ENCODE measurements at regions not wholly inside any gene's neighbourhood (a gene's known extent, or its start where the extent isn't known, plus 50 kb on each side); places are given as distances from the start of the nearest gene placed in this dataset.
"Not testable (repeated sequence)": the region's sequence is repeated elsewhere in the genome, so short reads cannot be mapped to it uniquely, and the experiment has no call there.

DNA sequence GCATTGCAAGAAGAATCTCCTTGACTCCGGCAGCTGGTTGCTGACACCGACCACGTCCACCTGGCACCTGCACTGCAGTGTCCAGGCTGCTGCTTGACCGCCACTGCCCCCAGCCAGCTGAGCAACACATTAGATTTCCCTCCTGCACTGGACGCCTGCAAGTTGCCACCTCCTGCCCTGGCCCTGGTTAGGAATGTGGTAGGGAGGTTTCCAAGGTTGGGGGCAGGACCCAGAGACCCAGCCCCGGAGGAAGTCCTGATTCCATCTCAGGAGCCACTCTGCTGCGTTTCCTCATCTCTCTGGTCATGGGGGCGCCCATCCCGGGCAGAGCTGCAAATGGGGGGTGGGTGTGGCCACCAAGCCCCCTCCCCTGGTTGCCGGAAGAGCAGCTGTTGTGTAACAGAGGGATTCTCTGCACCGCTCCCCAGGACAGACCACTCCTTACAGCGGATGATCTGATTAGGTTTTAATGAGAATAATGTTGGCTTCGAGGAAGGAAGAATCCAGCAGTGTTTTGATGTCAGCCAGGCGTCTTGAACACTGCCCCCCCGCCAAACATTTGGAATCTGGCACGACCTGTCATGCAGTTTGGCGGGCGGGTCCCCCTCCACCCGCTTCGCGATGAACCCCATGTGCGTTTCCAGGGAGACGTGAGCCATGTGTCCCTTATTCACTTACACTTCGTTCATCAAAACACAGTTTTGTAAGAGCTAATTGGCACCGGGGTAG lies 205.1 kb downstream of the NPIPB11 start:
- DNase-seq (ENCODE audit: low spot score), result peak; percentile 53

DNA sequence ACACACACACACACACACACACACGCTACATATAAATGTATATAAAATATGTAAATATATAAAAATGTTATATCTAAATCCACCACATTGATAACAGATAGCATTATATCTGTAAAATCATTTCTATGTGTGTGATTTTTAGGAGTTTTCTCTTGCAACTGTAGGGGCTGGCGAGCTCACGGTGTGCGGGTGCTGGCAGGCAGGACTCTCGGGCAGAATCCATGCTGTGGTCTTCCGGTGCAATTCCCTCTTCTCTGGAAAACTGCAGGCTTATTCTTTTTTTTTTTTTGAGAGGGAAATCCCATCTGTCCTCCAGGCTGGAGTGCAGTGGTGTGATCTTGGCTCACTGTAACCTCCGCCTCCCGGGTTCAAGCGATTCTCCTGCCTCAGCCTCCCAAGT lies 205.8 kb downstream of the NPIPB11 start:
- not testable (repeated sequence) for DNase-seq (ENCODE audit: low spot score)

DNA sequence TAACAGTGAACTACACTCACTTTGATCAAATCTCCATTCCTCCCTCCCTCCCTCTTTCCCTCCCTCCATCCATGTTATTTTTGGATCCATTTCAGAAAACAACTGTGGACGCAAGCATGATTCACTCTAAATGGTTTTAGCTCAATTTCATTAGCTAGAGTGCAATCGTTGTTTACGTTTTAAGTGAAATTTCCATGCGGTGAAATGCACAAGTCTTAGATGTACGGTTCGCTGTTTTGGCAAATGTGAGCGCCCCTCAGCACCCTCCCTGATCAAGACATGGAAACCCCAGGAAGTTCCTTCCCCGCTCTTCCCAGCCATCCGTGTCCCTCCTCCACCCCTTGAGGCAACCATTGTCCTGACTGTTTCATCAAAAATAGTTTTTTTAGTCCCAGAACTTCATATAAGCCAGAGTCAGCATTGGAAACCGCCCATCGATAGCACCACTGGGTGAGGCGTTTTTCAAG lies 206.3 kb downstream of the NPIPB11 start:
- DNase-seq (ENCODE audit: low spot score), result not testable (repeated sequence)

DNA sequence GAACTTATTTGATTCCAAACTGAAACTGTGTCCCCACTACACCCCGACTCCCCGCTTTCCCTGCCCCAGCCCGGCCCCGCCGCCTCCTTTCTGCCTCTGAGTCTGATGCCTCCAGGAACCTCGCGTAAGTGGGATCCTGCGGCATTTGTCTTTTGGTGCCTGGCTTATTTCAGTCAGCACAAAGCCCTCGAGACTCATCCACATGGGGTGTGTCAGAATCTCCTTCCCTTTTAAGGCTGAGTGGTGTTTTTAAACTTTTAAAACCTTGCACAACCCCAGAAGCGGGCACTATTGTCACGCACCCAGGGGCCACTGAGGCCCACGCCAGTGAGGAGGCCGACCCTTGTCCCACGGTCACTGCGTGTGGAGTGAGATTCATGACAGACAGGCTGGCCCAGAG lies 206.9 kb downstream of the NPIPB11 start:
- DNase-seq (ENCODE audit: low spot score), result not testable (repeated sequence)

DNA sequence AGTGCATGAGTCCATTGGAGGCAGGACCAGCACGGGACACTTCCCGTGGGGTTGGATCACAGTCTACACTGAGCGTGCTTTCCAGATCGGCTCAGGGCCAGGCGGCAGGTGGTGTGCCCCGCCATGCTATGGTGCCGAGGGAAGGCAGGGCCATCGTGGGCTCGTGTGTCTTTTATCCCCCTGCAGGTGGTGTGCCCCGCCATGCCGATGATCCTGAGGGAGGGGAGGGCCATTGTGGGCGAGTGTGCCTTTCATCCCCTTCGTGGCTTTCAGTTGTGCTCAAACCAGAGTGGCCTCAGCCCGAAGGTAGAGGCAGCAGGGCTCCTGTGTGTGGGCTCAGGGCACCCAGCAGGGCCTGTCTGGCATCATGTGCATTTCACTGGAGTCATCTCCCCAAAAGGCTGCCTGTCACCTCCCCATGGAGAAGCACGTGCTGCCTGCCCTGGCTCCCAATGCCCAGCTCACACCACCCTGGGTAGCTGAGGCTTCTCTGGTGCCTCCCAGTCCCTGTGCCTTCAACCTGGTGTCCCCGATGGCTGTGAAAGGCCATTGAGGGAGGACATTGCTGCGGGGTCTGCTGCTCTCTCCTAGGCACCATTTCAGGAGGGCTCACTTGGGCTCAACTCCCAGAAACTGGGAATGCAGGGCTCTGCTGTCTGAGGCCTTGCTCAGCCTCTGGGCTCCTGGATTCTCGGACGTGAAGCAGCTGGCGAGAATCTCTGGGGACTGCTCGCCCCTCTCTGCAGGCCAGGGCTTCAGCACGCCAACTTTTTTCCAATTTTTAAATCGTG lies 207.6 kb downstream of the NPIPB11 start:
- peak; percentile 41 for DNase-seq (ENCODE audit: low spot score)

DNA sequence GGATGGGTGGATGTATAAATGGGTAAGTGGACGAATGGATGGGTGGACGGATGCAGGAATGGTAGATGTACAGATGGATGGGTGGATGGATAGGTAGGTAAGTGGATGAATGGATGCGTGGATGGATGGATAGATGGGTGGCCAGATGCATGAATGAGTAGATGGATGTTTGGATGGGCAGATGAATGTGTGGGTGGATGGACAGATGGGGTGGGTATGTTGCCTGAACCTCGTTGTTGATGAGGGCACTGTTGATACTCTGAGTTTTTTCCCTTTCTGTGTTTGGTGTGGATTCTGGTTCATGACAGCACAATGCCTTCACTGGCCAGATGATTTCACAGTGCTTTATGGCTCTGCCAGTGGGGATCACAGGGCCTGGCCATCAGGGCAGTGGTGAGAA lies 208.3 kb downstream of the NPIPB11 start:
- DNase-seq (ENCODE audit: low spot score), result peak; percentile 19

DNA sequence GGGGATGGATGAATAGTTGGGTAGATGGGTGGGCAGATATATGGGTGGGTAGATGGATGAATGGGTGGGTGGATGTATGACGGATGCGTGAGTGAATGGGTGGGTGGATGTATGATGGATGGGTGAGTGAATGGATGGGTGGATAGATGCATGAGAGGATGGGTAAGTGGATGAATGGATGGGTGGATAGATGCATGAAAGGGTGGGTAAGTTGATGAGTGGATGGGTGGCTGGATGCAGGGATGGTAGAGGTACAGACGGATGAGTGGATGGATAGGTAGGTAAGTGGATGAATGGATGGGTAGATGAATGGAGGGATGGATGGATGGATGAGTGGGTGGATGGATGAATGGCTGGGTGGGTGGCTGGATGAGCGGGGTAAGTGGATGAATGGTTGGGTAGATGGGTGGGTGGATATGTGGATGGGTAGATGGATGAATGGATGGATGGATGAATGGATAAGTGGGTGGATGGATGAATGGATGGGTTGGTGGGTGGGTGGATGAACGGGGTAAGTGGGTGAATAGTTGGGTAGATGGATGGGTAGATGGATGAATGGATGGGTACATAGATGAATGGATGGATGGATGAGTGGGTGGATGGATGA lies 208.9 kb downstream of the NPIPB11 start:
- peak; percentile 19 for DNase-seq (ENCODE audit: low spot score)

DNA sequence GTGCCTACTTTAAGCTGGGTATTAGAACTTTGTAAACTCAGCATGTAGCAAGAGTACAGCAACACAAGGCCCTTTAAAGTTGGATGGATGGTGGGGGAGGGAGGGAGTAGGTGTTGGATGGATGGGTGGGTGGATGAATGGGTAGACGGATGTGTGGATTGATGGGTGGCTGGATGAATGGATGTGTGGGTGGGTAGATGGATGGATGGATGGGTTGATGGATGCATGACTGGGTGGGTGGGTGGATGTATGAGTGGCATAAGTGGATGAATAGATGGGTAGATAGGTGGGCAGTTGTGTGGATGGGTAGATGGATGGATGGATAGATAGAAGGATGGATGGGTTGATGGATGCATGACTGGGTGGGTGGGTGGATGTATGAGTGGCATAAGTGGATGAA lies 209.8 kb downstream of the NPIPB11 start:
- DNase-seq (ENCODE audit: low spot score), result peak; percentile 13

DNA sequence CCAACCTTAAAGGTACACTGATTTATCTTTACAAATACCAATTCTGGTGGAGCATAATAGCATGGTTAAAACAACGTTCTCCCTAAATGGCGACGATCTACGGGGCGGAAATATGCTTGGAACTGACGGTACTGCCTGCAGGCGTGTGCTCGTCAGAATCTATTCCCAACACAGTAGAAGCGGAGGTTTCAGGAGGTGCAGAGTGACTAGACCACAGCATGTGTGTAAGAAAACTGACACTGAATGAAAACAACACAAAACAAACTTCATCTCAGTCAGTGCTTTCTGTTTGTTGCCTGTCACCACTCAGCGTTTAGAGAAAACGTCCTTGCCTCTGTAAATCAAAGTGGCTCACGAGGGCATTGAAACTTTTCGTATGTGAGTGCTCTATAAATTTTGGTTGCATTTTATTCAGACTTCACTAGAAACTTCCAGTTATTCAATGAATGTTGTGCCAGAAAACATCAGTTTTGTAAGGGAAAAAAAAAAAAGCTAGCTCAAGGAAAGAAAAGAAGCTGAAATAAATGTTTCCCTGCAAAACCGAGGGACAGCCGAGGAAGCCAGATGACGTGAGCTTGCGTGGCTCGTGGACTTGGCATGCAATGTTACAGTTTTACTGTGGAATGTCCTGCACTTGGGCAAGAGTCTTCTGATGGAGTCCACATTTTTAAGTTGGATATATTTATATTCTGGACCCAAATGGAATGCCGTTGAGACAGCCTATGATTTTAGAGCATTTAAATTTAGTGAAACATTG lies 210.4 kb downstream of the LAT start:
- peak; percentile 41 for DNase-seq (ENCODE audit: low spot score)

DNA sequence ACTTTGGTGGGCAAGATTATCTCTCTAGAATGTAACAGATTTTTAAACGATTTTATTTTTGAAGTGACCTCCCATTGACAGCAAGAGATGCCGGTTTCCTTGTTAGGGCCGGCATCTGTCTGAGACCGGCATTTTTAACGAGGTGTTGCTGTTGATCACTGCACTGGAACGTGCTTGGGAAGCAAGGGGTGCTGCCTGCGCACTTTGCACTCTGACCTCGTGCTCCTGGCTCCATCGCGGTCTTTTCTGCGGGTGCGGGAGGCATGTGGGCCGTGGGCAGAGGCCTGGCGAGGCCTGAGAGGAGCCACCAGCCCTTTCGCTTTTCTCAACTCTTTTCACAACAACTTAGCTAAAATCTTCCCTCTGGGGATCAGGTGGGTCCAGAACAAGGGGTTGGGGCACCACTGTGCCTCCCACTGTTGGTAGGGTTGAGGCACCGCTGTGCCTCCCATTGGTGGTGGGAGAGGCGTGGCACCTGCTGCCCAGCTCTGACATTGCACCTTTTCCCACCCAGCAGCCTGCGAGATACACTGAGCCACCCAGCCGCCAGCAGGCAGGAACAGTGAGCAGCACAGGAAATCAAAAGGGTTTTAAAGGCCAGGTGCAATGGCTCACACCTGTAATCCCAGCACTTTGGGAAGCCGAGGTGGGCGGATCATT lies 209.5 kb downstream of the LAT start:
- DNase-seq (ENCODE audit: low spot score), result peak; percentile 20

DNA sequence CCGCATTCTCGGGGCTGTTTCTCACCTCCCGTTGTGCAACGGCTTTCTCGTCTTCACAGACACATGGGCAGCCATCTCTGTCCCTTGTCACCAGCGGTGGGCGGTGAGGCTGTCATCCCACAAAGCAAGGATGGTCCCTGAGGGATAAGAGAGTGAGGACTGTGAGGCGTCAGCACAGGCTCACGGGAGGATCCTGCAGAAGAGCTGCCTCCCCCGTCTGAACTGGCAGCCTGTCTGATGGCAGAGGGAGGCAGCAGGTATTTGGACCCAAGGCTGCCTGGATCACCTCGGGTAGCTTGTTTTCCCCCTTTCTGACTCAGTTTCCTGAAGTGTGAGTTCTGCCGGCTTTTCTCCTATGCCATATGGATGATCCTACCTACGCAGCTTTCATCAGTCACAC lies 208.8 kb downstream of the LAT start:
- peak; percentile 36 for DNase-seq (ENCODE audit: low spot score)

DNA sequence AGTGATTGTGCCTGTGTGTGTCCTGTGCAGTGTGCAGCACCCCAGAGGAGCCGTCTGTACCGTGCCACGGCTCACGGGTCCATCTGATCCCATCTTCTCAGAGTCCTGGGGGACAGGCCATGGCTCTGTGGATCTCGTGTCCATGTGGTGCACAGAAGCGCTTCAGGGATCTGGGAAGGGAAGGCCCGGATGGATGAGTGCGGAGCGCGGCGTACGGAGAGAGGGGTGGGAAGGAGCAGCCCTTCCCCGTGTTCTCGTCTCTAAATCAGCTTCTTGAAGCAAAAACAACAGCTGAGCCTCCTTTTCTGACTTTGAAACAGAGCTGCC lies 208.4 kb downstream of the LAT start:
- DNase-seq (ENCODE audit: low spot score), result peak; percentile 22

DNA sequence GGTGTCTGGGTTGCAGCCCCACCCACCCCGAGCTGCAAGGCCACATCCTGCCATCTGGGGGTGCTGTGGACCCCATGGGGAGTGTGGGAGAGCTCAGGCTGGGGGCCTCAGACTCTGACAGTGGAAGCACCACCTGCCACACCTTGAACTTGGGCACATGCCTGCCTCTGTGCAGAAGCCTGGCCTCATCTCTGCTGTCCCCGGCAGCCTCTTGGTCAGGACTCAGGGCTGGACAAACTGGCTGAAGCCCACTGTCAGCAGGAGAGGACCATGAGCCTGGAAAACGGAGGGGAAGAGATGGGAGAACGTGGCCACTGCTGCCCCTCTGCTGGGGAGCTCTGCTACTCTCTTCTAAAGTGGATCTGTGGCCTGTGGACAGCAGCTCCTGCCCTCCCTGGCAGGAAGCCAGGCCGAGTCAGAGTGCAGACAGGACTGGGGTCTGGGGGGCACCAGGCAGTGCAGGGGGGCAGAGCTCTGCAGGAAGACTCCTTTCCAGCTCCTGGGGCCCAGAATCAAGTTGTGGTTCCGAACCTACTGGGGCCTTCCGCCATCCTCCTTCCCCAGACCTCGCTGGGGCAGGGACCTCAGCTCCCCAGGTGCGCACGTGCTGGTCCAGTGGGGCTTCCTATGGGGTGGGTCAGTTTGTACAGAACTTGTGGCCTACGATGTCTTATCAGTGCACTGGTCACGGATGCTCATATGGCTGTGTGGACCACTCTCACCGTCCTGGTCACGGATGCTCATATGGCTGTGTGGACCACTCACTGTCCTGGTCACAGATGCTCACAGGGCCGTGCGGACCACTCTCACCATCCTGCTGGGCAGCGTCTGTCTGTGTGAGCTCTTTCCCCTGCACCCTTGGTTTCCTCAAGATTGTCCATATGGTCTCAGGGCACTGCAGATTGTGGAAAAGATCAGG lies 207.7 kb downstream of the LAT start:
- DNase-seq (ENCODE audit: low spot score), result peak; percentile 39

DNA sequence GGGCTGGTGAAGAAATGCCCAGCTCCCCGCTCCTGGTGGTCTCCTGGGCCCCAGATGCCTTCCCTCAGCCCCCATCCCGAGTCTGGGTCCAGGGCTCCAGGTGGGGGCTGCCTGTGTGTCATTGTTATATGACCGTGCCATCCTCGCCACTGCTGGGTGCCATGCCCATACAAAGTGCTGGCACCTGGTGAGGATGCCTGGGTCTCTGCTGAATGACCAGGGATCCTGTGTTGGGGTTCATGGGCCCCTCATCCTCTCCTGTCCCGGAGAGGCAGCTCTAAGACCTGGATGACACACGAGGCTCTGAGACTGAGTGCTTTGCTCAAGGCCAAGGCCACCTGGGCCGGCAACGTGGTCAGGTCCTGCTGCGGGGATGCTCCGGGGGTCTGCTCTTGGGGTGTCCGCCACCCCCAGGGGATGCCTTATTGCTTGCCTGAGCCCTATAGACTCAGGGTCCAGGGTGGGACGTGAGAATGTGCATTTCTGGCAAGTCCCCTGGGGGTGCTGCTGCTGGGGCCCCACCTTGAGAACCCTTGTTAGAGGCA lies 206.9 kb downstream of the LAT start:
- DNase-seq (ENCODE audit: low spot score), result peak; percentile 31

DNA sequence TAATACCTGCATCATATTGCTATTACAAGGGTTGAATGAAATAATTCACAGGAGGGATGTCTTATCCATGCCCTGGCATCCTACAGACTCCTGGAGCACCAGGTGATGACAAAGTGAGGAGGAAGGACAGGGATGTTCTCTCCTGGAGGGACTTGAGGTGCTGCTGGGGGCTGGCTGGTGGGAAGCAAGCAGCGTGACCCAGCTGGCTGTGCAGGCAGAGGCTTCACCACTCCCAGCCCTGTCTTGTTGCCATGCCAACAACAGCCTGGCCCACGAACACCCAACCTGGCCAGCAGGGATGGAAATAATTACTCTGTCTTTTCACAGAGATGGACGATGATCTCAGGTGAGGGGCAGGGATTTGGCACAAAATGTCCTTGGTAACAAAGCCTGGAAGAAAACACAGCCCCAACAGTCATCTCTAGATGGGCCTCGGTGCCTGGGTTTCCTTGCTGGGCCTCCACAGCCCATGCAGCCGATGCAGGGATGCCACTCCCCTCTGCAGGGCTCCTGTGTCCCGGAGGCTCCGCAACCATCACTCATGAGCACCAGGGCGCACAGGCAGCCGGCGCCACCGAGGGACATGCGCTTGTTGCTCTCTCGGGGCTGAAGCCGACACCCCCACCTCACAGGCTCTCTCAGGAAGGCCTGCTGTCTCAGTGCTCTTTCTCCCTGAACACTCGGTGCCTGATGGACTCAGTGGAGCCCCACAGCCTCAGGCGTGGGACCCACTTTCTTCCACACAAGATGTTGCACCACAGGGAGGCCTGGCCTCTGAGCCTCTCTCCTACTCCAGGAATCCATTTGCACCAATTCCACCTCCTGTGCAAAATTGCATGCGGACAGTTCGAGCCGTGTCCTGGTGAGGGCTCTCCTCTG lies 205.9 kb downstream of the LAT start:
- DNase-seq (ENCODE audit: low spot score), result peak; percentile 13

DNA sequence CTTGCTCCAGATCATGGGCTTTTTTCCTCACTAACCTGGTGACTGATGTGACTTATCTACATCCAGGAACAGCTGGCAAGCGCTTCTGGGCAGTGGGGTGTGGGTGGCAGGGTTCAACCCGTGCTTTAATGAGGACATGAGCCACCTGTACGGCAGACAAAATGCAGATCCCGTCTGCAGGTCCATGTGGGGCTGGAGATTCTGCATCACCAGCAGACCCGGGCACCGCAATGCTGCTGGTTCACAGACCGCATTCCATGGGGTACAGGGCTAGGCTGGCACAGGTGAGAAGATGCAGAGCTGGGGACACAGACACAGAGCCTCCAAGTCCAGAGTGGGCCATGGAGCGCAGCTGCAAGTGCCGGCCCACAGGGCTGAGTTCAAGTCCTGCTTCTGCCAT lies 204.0 kb downstream of the LAT start:
- DNase-seq (ENCODE audit: low spot score), result not testable (repeated sequence)

DNA sequence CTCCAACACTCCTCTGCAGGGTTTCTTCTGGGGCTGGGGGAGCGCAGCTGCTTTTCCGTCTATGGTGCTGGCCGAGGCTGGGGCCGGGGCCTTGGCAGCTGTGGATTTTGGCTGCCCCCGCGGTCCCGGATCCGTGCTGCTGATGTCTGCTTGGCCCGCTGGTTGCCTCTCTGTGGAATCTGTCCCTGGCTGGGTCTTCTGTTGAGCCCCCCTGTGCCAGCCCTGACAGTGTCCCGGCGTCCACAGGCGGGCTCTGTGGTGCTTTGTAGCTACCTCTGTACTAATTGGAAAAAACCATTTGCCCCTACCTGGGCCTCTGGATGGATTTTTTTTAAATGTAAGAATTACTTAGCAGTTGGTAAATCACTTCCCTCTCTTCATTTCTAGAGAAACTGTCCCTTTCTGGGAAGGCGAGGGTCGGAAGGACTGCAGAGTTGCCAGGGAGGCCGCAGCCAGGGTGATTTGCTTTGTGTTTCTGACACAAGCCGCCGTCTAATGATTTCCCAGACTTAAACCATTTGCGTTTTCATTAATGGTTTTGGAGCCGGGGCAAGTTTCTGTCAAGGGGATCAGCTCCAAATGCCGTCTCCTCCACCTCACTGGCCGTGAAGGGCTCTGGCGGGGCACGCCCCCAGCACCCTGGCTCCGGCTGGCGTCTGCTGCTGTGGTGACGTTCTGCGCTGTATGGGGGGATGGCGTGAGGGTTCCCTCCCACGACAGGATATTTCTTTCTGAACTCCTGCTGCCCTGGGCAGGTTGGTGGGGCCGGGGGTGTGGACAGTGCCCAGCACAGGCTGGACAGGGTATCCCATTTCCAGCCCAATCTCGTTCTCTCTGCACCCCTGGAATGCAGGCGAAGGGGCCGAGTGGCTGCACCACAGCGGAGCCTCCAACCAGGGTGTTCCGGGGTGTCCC lies 201.7 kb downstream of the LAT start:
- DNase-seq (ENCODE audit: low spot score), result not testable (repeated sequence)

DNA sequence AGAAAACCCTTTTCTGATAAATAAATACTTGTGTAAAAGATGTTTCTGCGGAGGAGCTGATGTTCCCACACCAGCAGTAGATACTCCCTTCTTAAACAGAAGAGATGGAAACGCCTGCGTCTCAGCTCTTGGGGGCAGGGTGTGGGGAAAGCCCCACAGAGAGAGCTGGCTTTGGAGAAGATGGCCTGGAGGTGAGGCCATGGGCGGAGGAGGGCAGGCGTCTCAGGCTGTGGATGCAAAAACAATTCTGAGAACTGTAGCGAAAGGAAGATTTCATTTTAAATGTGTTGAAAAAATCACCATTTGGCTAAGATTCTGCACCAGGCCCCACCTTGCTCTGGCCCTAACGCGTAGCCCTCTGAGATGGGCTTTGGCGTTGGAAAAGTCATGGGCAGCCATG lies 201.0 kb downstream of the LAT start:
- DNase-seq (ENCODE audit: low spot score), result not testable (repeated sequence)
